CD8-positive, alpha-beta memory T cell (primary cell): ENCODE measurements at regions not wholly inside any gene's neighbourhood (a gene's known extent, or its start where the extent isn't known, plus 50 kb on each side); places are given as distances from the start of the nearest gene placed in this dataset.
"Not testable (repeated sequence)": the region's sequence is repeated elsewhere in the genome, so short reads cannot be mapped to it uniquely, and the experiment has no call there.

Experiments
- CTCF ChIA-PET: fragments of 350-600 bp; sonication (Branson Sonifier 250); formaldehyde crosslinking; loops from one replicate; lab custom pipeline; 2021; ENCODE audit warnings: antibody characterized with exemption; lab: Charles Lee
- POLR2A ChIA-PET: fragments of 350-600 bp; sonication (Branson Sonifier 250); formaldehyde crosslinking; loops from one replicate; lab custom pipeline; 2021; ENCODE audit warnings: antibody characterized with exemption; lab: Charles Lee
- DNase-seq, 5 donors: peaks; one replicate each; pipeline versions ENCODE4 v3.0.0 to v3.0.0-alpha.2; 2020 to 2022; ENCODE audit warnings: mixed read lengths in 1 of 5
- H3K27ac ChIP-seq: one replicate; pipeline ENCODE4 v1.7.0; 2013; ENCODE audit warnings: low read depth, mild to moderate bottlenecking, low read length, moderate library complexity
- H3K27me3 ChIP-seq: 2 replicates; pipeline ENCODE4 v1.7.0; 2013; ENCODE audit warnings: low read length, mild to moderate bottlenecking; ENCODE audit not compliant: insufficient read depth, poor library complexity, severe bottlenecking
- H3K36me3 ChIP-seq: 2 replicates; pipeline ENCODE4 v1.7.0; 2013; ENCODE audit warnings: mild to moderate bottlenecking, low read length, moderate library complexity; ENCODE audit not compliant: insufficient read depth
- H3K4me1 ChIP-seq: 2 replicates; pipeline ENCODE4 v1.7.0; 2013; ENCODE audit warnings: mild to moderate bottlenecking, low read length, moderate library complexity; ENCODE audit not compliant: insufficient read depth
- H3K4me3 ChIP-seq: 2 replicates; pipeline ENCODE4 v1.7.0; 2013; ENCODE audit warnings: mild to moderate bottlenecking, low read length
- H3K9me3 ChIP-seq: 2 replicates; pipeline ENCODE4 v1.7.0; 2013; ENCODE audit warnings: mild to moderate bottlenecking, low read length
- H3K27ac Mint-ChIP-seq, 8 donors: one replicate each; pipeline ENCODE4 v1.8.0; 2020 to 2021; ENCODE audit warnings: mixed read lengths in 8 of 8, mild to moderate bottlenecking in 6 of 8, inconsistent platforms in 3 of 8, moderate library complexity in 3 of 8
- H3K27me3 Mint-ChIP-seq, 2 donors: one replicate each; pipeline ENCODE4 v1.8.0; 2020 to 2021; ENCODE audit warnings: mixed read lengths in 2 of 2, mild to moderate bottlenecking in 1 of 2, moderate library complexity in 1 of 2
- H3K36me3 Mint-ChIP-seq, 3 donors: one replicate each; pipeline ENCODE4 v1.8.0; 2020 to 2021; ENCODE audit warnings: mixed read lengths in 3 of 3, inconsistent platforms in 1 of 3, mild to moderate bottlenecking in 1 of 3
- H3K4me1 Mint-ChIP-seq, 3 donors: one replicate each; pipeline ENCODE4 v1.8.0; 2020 to 2021; ENCODE audit warnings: mixed read lengths in 3 of 3, inconsistent platforms in 1 of 3, mild to moderate bottlenecking in 1 of 3
- H3K4me3 Mint-ChIP-seq, 7 donors: one replicate each; pipeline ENCODE4 v1.8.0; 2020 to 2021; ENCODE audit warnings: mixed read lengths in 7 of 7, mild to moderate bottlenecking in 6 of 7, moderate library complexity in 4 of 7, inconsistent platforms in 2 of 7
- H3K9me3 Mint-ChIP-seq, 5 donors: one replicate each; pipeline ENCODE4 v1.8.0; 2020 to 2022; ENCODE audit warnings: mixed read lengths in 5 of 5, mild to moderate bottlenecking in 3 of 5, moderate library complexity in 2 of 5, inconsistent platforms in 1 of 5

GRCh38 chr14:105893686-105894085, 367.3 kb downstream of the TMEM121 start:
- H3K27me3 Mint-ChIP-seq, H3K4me3 ChIP-seq, POLR2A ChIA-PET, H3K9me3 ChIP-seq, H3K36me3 Mint-ChIP-seq, CTCF ChIA-PET, H3K9me3 Mint-ChIP-seq, H3K4me1 ChIP-seq, H3K27ac Mint-ChIP-seq, H3K36me3 ChIP-seq, H3K27me3 ChIP-seq, DNase-seq, H3K4me3 Mint-ChIP-seq, H3K27ac ChIP-seq: not testable (repeated sequence)
- peaks cover 0 to 24% (median 7%) of the 10 kb centered on the region in 3 donors for H3K4me1 Mint-ChIP-seq

DNA sequence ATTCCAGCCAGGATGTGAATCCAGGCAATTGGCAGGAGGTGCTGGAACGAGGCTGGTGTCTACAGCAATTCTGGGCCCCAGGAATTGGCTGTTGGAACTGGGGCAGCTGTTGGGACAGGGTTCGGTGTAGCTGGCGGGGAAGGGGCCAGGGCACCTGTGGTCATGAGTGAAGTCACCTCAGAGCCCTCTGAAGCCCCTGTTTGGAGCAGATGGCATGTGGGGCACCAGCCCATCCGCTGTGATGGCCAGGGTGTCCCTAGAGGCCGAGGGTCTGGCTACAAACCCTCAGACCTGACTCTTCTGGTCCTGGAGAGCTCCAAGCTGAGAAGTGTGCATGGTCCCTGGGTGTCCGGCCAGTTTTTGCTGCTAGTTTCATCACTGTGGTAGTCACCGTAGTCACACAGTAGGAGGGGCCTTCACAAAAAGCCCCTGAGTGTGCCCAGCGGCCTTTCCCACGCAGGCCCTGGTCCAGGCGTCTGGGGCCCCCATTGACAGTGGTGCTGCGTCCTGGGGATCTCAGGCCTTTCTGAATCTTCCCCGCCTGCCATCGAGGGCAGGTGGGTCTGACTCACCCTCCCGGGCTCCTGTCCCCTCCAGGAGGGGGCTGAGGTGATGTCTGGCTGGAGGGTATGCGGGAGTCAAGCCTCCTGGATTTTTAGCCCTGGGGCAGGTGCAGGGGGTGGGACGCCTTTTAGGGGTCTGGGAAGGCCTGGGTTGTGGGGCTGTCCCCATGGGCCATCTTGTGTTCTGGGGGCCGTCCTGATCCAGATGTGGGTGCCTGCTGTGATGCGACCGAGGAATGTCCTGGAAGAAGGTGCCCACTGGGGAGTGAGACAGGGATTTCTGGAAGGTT, 368.0 kb downstream of the TMEM121 start:
- Mint-ChIP-seq H3K27me3 (peaks cover 0 to 9% of the 10 kb centered on the region in 2 donors), H3K4me3 (no peak overlapping the region), H3K9me3 (no peaks in the 10 kb centered on the region), H3K36me3 (no peaks in the 10 kb centered on the region), H3K27ac (no peak overlapping the region), H3K4me1 (peaks cover 0 to 21% (median 7%) of the 10 kb centered on the region in 3 donors)
- Histone ChIP-seq H3K27ac (no peak overlapping the region), H3K36me3 (no peaks in the 10 kb centered on the region), H3K27me3 (no peaks in the 10 kb centered on the region), H3K4me1 (no peaks in the 10 kb centered on the region), H3K9me3 (no peaks in the 10 kb centered on the region), H3K4me3 (no peak overlapping the region)
- CTCF ChIA-PET = no interaction called here
- POLR2A ChIA-PET = no interaction called here
- peak in 1 of 5 donors; percentile 40 for DNase-seq

DNA sequence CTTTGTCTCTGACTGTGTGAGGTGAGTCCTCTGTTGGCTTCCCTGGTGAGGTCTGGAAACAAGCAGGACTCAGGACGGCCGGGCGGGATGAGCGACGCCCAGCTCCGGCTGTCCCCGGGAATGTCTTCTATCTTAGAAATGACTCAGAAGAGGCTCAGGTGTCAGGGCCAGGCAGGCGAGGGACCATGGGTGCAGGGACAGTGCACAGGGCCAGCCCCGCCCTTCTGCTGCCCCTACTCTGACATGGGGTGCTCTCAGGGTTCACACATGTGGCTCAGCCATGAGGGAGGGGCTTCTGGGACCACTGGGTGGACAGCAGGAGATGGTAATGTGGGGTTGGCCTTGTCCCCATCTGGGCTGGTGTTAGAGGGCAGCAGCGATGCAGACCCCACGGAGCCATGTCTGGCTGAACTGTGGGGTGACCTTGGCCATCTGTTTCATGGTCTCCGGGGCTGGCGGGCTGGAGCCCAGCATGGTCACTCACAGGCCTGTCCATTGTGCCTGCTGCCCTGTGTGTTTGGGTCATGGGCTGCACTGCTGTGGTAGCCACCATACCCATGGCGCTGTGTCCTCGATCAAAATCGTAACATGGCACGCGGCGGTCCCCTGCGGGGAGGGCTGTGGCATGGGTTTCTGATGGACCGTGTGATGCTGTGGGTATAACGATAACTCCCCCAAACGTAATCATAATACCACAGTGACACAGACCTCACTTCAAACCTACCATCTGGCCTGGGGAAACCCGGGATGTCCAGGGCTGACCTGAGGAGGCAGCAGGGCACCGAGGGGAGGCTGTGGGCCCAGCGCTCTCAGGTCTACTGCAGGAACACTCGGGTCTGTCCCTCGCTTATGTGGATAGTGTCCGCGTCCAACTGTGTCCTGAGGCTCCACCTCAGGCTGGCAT, 368.8 kb downstream of the TMEM121 start:
- ChIA-PET POLR2A (no interaction called here), CTCF (no interaction called here)
- H3K27ac ChIP-seq = no peak overlapping the region
- H3K4me3 ChIP-seq = no peak overlapping the region
- H3K36me3 ChIP-seq = no peaks in the 10 kb centered on the region
- no peaks in the 10 kb centered on the region for H3K9me3 Mint-ChIP-seq
- H3K4me1 Mint-ChIP-seq = peaks cover 0 to 12% (median 7%) of the 10 kb centered on the region in 3 donors
- peaks cover 0 to 9% of the 10 kb centered on the region in 2 donors for H3K27me3 Mint-ChIP-seq
- H3K36me3 Mint-ChIP-seq = no peaks in the 10 kb centered on the region
- no peaks in the 10 kb centered on the region for H3K4me1 ChIP-seq
- H3K27ac Mint-ChIP-seq = no peak overlapping the region
- peak in 2 of 5 donors; percentile 0 to 32 for DNase-seq
- no peak overlapping the region for H3K4me3 Mint-ChIP-seq
- no peaks in the 10 kb centered on the region for H3K9me3 ChIP-seq
- no peaks in the 10 kb centered on the region for H3K27me3 ChIP-seq

DNA sequence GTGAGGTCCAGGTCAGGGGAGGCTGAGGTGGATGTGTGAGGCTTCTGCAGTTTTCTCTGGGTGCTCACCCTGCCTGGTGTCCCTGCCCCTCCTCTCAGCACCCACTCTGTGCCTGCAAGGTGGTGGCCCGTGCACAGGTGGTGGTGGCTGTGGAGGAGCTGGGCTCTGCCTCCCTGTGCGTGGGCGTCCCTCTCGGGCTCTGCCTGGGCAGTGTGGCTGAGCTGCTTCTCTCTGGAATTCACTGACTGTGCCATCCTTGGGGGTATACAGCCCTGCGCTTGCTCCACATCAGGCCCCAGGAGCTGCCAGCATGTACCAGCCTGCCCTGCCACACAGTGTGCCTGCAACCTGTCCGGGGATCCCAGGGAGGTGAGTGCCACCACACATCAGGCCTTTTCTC, 369.8 kb downstream of the TMEM121 start:
- H3K36me3 Mint-ChIP-seq, H3K27ac ChIP-seq, H3K4me3 ChIP-seq, H3K9me3 Mint-ChIP-seq, H3K36me3 ChIP-seq, H3K4me1 ChIP-seq, H3K27me3 Mint-ChIP-seq, H3K27me3 ChIP-seq, H3K9me3 ChIP-seq, POLR2A ChIA-PET, H3K27ac Mint-ChIP-seq, H3K4me3 Mint-ChIP-seq: not testable (repeated sequence)
- peaks cover 0 to 12% (median 7%) of the 10 kb centered on the region in 3 donors for H3K4me1 Mint-ChIP-seq
- peak in 1 of 5 donors; percentile 33 for DNase-seq
- CTCF ChIA-PET = interaction anchor here (1.3 kb wide), 1 partner anchor 39 kb away, joined by 3 read pairs; no protein-coding TSS in a partner anchor

GRCh38 chr14:105896961-105897724, 370.8 kb downstream of the TMEM121 start:
- H3K36me3 Mint-ChIP-seq, H3K36me3 ChIP-seq, H3K9me3 ChIP-seq, POLR2A ChIA-PET, H3K9me3 Mint-ChIP-seq, H3K27ac ChIP-seq, H3K4me3 ChIP-seq, H3K27me3 ChIP-seq, H3K27ac Mint-ChIP-seq, H3K4me3 Mint-ChIP-seq, H3K27me3 Mint-ChIP-seq, H3K4me1 ChIP-seq: not testable (repeated sequence)
- DNase-seq = peak in 1 of 5 donors; percentile 43
- H3K4me1 Mint-ChIP-seq = peaks cover 0 to 12% (median 7%) of the 10 kb centered on the region in 3 donors
- CTCF ChIA-PET = interaction anchor here (1.3 kb wide), 1 partner anchor 40 kb away, joined by 3 read pairs; no protein-coding TSS in a partner anchor

GRCh38 chr14:105897725-105898113, 371.3 kb downstream of the TMEM121 start:
- H3K4me1 ChIP-seq = no peaks in the 10 kb centered on the region
- Mint-ChIP-seq H3K9me3 (no peaks in the 10 kb centered on the region), H3K4me3 (no peak overlapping the region), H3K27me3 (peaks cover 0 to 5% of the 10 kb centered on the region in 2 donors), H3K36me3 (no peaks in the 10 kb centered on the region), H3K4me1 (peaks cover 0 to 12% (median 7%) of the 10 kb centered on the region in 3 donors), H3K27ac (no peak overlapping the region)
- H3K9me3 ChIP-seq = no peaks in the 10 kb centered on the region
- ChIA-PET POLR2A (no interaction called here), CTCF (interaction anchor here (1.3 kb wide), 1 partner anchor 40 kb away, joined by 3 read pairs; no protein-coding TSS in a partner anchor)
- H3K4me3 ChIP-seq = no peak overlapping the region
- H3K27me3 ChIP-seq = no peaks in the 10 kb centered on the region
- H3K36me3 ChIP-seq = no peaks in the 10 kb centered on the region
- peak in 1 of 5 donors; percentile 37 for DNase-seq
- H3K27ac ChIP-seq = no peak overlapping the region

DNA sequence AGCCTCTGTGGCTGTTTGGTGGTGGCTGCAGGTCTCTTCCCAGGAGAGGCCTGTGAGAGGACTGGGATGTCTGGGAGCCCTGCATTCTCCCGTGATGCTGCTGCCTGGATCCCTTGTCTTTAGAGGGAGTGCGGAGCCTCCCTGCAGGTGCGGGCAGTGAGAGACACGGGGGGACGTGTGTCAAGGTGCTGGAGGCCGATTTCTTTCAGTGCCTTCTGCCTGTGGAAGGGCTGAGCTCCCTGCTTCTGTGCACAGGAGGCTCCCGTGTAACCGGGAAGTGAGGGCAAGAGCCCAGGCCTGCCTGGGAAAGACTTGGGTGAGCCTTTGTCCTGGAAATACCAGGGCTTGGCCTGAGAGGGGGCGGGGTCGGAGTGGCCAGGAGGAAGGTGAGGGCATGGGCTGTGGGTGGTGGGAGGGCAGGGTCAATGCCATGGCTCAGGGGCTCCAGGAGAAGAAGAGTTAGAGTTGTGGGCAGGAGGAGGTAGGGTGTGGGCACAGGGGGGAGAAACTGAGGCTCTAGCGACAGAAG, 372.2 kb downstream of the TMEM121 start:
- DNase-seq = peak in 1 of 5 donors; percentile 19
- Mint-ChIP-seq H3K4me3 (peak overlapping the region in 1 of 7 donors; percentile 9), H3K27ac (no peak overlapping the region), H3K4me1 (peaks cover 0 to 12% (median 7%) of the 10 kb centered on the region in 3 donors), H3K27me3 (peaks cover 0 to 2% of the 10 kb centered on the region in 2 donors), H3K36me3 (no peaks in the 10 kb centered on the region), H3K9me3 (no peaks in the 10 kb centered on the region)
- ChIA-PET CTCF (no interaction called here), POLR2A (no interaction called here)
- Histone ChIP-seq H3K27me3 (no peaks in the 10 kb centered on the region), H3K4me1 (no peaks in the 10 kb centered on the region), H3K27ac (no peak overlapping the region), H3K9me3 (no peaks in the 10 kb centered on the region), H3K36me3 (no peaks in the 10 kb centered on the region), H3K4me3 (no peak overlapping the region)
